Right hindlimb (tissue), 1 donor: ENCODE measurements at regions not wholly inside any gene's neighbourhood (a gene's known extent, or its start where the extent isn't known, plus 50 kb on each side); places are given as distances from the start of the nearest gene placed in this dataset.
"Not testable (repeated sequence)": the region's sequence is repeated elsewhere in the genome, so short reads cannot be mapped to it uniquely, and the experiment has no call there.

Experiments used
- DNase-seq: peaks from one replicate; pipeline ENCODE4 v3.0.0-alpha.2; 2018

DNA sequence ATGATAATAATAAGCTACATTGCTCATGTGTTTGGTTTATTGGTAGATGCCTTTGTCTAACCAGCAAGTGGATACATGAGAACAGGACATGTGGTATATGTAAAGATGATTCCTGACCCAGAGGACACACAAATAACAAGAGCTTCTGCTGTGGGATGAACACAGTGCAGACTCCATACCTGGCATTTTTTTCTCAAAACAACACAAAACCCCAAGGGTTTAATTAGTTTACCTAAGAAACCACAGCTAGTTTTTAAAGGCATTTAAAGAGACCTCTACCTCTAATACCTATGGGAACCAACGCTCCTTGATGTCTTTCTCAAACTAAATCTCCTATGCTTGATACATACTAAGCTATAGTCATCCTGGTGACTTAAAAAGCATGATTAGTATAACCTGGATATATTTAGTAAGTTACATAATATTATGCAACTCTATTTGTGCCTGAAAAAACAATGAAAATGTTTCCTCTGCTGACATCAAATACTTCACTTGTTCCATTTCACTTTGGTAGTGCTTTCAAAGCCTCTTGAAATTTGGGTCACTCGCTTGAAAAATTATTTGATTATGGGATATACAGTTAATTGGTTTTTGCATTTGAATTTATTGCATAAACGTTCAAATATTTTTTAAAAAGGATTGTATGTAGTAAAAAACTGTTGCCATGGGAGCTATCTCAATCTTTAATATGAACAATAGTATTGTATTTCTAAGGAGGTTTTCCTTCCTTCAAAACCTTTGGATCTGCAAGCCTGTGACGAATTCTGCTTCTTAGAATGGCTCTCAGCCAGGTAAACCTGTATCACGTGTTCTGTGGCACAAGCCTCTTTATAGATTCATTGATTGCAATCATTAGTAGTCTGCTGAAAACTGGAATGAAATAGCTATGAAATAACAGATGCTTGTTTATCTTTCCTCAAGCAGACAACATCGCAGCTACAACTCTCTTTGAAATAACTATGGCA is 233.0 kb upstream of the KCNMB2 start:
- DNase-seq = no peak

DNA sequence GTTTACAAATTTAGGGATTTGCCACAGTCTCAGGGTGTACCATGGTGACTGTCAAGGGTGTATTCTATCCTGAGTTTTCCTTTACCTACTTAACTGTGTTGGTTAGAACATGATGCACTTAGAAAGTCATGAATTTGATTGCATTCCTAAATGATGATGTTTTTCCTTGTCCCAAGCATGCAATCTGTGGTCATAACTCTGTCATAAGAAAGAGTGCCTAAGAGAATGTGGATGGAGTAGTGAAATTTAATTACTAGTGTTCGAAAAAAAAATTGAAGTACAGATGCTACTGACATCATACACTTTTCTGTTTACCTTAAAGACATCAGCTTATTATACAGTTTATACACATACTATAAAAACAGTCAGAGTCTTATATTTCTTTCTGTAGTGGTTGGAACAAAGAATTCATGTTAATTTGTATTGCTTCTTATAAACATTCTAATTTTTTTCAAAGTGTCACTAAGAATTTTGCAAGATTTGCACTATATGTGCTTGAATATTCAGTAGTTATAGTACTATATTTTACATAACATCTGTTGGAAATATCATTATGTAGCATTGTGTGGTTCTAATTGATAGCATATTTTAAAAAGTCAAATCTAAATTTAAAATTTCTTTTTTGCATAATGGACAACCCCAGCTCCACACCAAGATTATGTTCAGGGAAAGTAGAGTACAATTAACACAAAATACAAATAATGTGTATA is 231.3 kb upstream of the KCNMB2 start:
- no peak for DNase-seq

DNA sequence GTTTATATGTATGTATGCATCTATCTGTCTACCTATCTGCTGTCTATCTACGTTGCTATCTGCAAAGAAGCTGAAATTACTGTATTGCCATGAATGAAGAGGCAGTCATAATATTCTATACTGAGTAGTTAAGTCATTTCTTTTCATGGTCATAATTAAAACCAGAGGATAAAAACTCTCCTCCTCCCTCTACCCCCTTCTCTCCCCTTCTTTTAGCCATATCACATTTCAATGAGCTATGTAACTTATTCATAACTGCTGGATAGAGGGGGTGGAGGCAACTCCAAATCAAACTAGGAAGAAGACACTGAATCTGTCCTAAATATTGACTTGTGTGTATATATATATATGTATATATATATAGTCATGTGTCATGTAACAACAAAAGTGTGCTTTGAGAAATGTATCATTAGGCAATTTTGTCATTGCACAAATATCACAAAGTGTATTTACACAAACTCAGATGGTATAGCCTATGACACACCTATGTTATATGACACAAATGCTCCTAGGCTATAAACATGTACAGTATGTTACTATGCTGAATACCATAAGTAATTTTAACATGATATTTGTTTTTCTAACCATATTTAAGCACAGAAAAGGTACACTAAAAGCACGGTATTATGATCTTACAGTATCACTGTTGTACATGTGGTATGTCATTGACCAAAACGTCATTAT is 229.7 kb upstream of the KCNMB2 start:
- no peak for DNase-seq

DNA sequence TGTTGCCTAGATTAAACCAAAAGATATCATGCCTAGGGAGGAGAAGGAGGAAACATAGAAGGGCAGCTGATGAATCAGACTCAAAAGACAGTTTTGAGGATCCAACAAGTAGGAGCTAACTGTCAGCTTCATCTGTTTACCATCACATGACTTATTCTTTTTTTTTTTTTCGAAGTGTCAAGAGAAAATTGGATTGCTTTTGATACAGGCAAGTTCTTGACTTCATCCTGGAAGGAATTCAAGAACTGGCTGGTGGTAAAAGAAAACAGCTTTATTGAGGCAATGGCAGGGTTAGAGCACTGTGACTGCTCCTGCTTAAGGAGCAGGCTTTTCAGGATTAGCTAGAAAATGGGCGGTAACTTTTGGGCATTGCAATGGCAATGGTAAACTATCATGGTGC is 227.5 kb upstream of the KCNMB2 start:
- no peak for DNase-seq

DNA sequence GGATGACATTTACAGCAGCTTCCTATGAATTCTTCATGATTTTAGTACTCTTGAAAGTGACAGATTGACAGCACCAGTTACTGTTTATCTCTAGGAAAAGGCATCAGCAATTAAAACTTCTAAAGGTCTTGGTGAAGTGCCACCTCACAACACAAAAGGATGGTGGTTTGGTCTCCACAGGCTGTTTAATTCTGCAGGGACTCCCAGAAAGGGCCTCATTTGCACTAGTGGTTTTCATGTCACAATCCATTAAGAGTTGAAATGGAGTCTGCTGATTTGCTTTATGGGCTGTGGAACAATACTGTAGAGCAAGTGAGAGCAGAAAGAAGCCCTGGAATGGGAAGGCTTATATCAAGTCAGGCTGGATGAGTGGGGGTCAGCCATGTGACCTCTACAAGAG is 225.3 kb upstream of the KCNMB2 start:
- DNase-seq = no peak

DNA sequence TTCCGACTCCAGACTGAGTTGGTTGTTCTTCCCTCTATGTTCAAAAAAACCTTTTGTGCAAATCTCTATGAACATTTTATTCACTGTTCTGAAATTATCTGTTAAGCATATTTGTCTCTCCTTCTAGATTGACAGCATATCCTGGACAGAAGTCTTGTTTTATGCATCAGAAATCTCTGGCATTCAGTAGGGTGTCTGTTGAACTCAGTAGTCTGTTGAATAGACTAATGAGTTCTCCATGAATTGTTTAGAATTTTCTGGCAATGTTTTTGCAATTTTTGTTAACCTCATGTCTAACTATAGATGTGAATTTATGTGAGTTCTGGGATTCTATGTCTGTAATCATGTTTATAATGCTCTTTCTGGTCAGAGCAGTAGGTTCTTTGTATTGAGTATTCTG is 222.5 kb upstream of the KCNMB2 start:
- no peak for DNase-seq

DNA sequence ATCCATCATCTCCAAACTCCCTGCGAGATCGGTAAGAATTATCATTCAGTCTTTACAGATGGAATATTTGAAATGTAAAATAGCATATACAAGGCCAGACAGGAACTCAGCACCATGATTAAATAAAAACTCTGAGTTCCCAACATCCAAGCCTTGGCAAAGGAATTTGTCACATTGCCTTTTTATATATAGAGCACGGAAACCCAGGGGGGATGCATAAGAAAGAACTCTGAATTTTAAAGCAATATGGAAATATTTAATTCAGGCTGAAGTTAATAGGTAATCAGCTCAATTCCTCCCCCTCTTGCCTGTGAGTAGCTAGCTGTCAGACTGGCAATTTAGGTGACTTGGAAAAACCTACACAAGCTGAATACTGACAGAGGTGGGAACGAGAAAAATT is 217.9 kb upstream of the KCNMB2 start:
- DNase-seq = peak; percentile 31

DNA sequence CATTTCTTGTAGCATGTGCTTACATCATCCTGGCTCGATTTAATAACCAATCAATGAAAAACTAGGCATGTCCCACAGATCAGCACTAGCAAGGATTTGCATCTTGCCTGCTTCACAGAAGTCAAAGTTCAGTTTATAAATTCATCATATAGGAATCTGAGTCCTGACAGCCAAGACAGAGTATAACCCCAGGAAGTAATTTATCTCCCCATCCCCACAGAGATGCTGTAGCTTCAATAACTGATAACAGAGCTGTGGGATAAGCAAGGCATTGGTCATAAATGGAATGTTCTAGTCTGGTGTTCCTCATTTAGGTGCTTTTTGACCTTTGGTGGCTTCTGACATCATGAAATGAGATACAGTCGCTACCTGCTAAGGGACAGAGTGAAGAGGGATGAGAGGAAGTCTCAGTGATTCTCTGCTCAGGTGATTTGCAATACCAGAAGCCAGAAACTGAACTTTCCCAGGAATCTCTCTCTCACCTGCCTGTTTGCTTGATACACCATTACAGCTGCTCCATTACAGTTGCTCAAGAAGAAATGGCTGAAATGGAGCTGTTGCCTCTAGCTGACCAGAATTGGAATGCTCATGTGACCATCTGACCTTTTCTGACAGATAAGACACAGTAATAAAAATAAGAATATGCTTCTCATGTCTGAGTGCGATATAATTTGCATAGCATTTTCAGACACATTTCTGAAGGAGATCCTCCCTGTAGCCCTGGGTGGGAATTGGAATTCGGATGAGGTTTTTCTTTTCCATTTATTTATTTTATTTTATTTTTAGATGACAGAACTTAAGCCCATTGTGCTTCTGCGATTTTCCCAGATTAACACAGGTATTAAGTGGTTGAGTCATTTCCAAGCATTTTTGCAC is 217.1 kb upstream of the KCNMB2 start:
- no peak for DNase-seq

DNA sequence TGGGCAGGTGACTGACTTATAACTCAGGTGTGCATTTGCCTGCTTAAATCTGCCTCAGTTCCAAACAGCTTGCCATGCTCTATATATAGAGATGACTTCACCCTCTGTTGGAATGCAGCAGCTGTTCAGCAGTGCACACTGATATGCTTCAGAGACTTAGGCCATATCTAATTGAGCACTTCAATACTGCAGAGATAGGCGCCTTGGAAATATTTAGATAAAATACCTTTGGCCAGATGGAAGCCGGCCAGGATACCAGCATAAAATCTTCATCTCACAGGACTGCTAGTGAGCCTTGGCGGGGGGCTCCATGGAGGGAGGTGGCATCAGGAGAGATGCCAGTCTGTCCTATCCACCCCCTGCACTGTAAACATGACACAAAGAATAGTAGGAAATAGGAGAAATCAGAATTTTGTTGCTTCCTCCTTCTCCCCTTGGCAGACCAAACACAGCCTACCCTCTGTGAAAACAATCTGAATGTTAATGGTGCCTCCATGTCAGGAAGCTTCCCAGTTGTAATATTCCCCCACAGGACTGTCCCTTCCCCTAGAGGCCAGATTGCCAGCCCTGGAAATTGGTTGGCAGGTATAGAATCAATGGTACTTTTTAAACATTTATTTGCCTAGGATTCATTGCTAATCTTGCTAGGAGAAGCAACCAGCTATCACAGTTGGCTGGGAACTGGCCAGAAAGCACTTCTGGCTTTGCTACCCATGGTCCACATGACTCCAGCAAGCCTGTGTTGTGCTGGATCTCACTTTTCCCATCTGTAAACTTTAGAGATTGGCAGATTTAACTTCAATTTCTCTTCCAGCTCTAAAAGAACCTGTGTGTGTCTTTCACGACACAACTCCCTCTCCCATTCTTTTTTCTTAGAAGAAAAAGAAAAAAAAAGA is 215.5 kb upstream of the KCNMB2 start:
- peak; percentile 65 for DNase-seq

DNA sequence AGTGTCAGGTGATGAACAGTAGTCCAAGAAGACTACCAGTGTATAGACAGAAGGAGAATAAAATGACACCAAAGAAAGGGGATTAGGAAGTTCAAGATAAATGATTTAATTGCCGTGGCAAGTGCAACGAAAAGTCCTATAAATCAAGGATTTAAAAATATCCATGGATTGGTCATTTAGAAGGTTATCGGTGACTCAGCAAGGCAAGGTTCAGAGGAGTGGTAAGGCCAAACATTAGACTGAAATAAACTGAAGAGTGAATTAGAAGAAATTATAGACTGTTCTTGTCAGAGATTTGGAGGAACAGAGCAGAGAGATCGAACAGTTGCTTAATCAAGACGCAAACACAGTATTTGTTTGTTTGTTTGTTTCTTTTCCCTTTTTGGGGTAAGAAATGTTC is 211.9 kb upstream of the KCNMB2 start:
- no peak for DNase-seq

DNA sequence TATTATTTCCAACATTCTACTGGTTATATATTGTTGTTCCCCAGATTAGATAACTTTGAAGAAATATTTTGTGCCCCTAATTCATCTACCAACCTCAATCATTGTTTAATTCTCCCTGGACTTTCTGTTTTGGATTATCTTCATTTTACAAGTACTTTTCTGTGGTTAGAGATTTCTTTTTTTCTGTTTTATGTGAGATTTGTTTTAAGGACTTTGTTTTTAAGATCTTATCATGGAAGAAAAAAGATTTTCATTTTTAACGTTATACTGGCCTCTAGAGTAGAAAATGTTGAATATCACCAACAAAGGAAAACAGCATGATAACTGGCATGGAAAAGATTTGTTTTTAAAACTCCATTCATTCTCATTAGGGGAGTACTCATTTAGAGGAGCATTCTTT is 210.9 kb upstream of the KCNMB2 start:
- no peak for DNase-seq

DNA sequence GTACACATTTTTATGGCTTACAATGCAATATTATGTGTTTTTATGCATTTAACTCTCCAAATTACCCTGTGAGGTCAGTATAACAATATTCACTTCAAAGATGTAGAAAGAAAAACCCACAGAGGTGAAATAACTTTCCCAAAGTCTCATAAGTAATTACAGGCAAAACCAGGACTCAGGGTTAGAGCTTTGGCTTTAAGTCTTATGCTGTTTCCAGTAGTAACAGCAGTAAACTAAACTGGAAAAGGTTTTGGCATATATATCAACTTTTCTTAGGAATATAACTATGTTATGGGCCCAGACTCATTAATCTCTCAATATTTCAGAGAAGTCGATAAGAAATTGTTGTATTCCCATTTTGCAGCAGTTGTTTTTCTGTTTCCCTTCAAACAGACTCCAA is 206.3 kb upstream of the KCNMB2 start:
- no peak for DNase-seq

DNA sequence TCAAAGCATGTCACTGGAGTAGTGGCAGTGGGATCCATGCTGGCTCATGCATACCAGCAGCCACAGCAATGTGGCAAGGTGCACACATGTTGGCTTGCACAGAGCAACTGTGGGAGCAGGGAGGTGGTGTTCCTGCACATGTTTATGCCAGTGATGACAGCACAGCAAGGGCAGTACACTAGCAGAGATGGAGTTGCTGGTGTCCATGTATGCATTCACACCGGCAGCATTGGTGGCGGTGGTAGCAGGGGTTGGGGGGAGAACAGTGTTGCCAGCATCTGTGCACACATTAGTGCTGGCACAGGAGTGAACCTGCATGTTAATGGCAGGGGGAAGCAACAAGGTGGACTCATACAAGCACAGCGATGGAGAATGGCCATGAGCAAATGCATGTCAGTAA is 202.0 kb upstream of the KCNMB2 start:
- DNase-seq = no peak

DNA sequence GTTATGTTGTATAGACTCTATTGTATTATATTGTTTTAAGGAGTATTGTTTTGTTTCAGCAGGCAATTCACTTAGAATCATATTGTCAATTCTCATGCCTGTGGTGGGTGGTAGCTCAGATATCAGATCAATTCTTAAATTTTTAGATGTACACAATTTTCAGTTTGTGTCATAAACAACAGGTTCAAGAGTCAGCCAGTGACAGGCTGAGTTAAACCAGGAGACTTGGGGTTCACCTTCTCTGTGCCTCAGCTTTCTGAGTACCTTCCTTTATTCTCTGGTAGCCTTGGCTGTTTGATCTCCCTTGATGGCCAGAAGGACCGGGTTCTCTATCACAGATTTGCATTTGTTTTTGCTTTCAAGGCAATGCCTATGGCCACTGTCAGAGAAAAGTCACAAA is 199.9 kb upstream of the KCNMB2 start:
- no peak for DNase-seq

DNA sequence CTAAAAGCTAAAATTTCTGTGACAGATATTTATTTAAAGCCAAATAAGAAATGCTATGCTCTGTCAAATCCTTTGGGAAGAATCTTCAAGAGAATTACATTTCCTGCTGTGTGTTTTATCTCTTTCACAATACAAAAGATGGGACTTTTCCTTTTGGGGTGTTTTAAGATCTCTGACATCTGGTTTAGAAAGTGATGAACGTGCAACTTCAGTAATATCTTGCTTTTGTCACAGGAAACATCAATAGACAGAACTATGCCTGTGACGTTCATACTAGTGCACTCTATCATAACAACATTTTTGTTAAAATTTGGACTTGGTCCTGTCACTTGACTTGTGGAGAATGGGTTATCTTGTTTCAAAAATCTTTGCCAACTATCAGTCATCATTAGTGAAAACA is 195.7 kb upstream of the KCNMB2 start:
- DNase-seq = no peak

DNA sequence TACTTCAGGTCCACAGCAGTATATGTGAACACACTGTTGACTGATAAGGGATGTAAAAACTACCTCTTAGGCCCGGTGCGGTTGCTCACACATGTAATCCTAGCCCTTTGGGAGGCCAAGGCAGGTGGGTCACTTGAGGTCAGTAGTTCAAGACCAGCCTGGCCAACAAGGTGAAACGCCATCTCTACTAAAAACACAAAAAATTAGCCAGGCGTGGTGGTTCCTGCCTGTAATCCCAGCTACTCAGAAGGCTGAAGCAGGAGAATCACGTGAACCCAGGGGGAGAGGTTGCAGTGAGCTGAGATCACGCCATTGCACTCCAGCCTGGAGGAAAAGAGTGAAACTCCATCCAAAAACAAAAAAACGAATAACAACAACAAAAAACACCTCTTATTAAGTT is 194.6 kb upstream of the KCNMB2 start:
- DNase-seq = no peak

DNA sequence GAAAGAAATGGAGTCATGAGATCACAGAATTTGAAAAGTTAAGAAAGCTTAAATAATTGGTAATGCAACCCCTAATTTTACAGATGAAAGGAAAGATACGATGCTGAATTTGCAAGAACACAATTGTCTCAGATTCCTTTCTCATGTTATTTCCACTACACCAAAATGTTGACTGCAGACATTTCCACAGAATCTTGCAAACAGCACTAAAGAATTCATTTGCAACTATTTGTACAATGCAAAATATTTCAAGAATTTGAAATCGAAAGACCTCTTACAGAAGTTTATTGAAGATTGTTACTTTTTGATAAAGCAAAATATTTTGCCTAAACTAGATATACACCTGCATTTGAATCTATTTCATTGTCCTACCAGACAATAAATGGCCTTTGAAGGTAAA is 194.1 kb upstream of the KCNMB2 start:
- DNase-seq = no peak

DNA sequence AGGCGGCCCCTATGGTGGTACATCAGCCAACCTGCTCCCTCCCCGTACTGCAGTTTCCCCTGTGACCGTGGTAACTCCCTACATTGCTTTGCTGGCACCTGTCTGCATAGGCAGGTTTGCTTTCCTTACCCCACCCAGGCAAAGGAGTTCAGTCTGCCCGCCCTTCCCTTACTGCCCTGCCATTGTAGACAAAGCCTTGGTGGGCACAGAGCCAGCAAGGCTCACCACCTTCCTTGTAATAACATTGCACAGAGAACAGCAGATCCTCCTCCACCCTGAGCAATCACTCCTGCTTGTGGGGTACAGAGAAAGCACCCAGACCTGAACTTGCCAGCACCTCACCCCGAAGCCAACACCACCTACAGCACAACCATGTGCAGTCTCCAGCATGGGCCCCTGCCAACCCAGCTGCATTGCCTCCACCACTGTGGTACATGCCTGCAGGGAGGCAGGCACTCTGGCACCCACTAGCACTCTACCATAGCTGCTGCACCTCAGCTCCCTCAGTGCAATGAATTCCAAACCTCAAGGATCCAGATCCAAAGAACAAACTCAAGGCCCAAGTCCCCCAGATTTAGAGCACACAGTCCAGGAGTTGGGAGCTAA is 192.7 kb upstream of the KCNMB2 start:
- no peak for DNase-seq

DNA sequence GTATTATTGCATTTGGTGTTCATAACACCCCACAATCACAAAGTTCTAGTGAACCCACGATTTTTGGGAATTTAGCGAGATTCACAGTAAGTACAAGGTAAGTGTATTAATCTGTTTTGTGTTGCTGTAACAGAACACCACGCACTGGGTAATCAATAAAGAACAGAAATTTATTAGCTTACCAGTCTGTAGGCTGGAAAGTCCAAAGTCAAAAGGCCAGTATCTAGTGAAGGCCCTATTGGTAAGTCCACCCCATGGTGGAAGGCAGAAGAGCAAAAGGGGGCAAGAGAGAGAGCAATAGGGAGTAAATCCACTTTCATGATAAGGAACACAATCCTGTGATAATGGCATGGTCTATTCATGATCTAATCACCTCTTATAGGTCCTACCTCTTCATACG is 190.3 kb upstream of the KCNMB2 start:
- no peak for DNase-seq

DNA sequence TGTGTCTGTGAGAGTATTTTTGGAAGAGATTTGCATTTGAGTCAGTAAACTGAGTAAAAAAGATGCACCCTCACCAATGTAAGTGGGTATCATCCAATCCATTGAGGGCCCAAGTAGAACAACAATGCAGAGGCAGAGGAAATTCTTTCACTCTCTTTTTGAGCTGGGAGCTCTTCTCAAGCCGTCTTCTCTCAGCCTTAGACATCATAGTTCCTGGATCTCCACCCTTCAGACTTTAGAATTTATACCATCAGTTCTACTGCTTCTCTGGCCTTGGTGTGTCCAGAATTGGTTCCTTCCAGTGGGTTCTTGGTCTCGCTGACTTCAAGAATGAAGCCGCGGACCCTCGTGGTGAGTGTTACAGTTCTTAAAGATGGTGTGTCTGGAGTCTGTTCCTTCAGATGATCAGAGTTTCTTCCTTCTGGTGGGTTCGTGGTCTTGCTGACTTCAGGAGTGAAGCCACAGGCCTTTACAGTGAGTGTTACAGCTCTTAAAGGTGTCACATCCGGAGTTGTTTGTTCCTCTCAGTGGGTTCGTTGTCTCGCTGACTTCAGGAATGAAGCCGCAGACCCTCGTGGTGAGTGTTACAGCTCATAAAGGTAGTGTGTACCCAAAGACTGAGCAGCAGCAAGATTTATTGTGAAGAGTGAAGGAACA is 187.5 kb upstream of the KCNMB2 start:
- DNase-seq = not testable (repeated sequence)

DNA sequence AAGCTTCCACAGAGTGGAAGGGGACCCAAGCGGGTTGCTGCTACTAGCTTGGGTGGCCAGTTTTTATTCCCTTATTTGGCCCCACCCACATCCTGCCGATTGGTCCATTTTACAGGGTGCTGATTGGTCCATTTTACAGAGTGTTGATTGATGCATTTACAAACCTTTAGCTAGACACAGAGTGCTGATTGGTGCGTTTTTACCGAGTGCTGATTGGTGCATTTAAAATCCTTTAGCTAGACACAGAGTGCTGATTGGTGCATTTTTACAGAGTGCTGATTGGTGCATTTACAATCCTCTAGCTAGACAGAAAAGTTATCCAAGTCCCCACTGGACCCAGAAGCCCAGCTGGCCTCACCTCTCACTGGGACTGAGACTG is 187.0 kb upstream of the KCNMB2 start:
- not testable (repeated sequence) for DNase-seq
